HG03060 (cell line): ENCODE measurements at regions not wholly inside any gene's neighbourhood (a gene's known extent, or its start where the extent isn't known, plus 50 kb on each side); places are given as distances from the start of the nearest gene placed in this dataset.

Experiments
- ATAC-seq: cut with Tn5 transposase; IDR thresholded peaks from one replicate; pipeline ENCODE4 v1.9.1; 2021; ENCODE audit warnings: low read depth, moderate number of reproducible peaks; ENCODE audit not compliant: unreplicated experiment

- ATAC-seq, result no peak
These were observed 574.0 kb downstream of the EFNB2 start for GRCh38 chr13:105961438-105961837.

DNA sequence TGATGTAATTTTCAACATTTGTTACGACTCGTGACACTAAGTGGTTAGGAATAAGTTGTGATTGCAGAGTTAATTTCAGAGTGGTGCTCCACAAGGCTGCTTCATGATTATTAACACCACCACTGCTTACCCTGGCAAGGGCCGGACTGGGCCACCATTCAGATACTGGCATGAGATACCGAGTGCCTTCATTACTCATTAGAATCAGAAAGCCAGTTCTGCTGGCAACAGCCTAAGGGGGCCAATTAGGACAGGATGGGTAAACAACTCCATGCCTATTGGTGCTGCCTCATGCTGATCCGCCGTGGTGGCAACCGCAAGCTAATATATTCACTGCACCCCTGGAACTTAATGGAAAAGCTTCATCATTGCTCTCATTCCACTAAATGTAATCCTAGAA is 575.1 kb downstream of the EFNB2 start:
- no peak for ATAC-seq

DNA sequence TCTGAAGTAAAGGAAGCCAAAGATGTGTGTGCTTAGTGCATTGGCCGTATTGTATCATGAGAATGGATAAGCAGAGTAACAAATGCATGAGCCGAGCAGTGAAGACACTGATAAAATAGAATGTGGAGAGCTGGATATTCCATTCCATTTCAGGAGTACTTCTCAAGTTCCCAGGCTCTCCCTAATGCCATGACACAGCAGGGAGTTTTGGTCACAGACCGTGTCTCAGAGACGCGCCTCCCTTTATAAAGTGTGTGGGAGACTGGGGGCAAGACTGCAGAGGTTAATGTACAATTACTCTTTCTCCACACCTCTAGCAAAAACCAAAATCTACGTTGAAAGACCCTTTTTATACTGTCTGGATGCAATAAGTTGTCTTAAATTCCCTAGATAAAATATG is 575.6 kb downstream of the EFNB2 start:
- ATAC-seq, result no peak

DNA sequence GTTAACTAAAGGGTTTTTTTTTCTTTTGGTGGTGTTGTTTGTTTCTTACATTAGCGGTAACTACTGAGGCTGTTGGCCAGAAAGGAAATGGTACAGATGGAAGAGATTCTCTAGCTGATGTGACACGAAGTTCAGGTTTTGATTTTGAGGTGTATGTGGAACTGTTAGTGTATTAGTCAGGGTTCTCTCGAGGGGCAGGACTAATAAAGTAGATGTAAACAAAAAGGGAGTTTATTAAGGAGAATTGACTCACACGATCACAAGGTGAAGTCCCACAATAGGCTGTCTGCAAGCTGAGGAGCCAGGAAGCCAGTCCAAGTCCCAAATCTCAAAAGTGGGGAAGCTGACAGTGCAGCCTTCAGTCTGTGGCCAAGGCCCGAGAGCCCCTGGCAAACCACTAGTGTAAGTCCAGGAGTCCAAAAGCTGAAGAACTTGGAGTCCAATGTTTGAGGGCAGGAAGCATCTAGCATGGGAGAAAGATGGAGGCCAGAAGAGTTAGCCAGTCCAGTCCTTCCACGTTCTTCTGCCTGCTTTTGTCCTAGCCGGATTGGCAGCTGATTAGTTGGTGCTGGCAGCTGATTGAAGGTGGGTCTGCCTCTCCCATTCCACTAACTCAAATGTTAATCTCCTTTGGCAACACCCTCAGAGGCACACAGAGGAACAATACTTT is 577.6 kb downstream of the EFNB2 start:
- ATAC-seq, result no peak

DNA sequence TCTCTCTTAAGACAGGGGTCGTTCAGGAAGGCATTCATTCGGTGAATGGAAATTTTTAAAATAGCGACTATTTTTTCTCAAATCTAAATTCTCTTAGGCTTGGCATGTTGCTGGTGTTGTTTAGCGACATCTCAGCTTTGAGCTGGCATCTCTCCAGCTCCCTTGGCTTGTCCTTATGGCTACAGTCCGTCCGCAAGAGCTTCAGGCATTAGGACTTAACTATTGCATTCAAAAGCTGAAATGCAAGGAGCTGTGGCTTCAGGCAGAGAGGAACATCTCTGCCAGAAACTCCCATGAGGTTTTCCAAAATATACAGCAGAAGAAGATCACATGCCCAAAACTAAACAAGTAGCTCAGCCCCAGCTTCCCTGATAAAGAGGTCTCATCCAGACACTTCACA is 578.5 kb downstream of the EFNB2 start:
- no peak for ATAC-seq

DNA sequence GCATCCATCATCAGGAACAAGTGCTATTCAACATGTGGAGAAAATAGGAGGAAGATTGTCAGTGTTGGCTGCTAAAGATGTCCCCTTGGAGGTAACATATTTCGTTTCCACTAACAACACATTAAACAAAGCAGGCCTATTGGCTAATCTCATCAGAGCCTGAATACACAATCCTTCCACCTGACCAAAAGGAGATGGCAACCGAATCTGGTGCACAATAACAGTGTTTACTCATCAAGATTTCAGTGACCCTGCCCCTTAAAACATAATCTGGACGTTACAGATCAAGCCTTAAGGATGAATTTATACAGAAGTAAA is 582.5 kb downstream of the EFNB2 start:
- no peak for ATAC-seq

DNA sequence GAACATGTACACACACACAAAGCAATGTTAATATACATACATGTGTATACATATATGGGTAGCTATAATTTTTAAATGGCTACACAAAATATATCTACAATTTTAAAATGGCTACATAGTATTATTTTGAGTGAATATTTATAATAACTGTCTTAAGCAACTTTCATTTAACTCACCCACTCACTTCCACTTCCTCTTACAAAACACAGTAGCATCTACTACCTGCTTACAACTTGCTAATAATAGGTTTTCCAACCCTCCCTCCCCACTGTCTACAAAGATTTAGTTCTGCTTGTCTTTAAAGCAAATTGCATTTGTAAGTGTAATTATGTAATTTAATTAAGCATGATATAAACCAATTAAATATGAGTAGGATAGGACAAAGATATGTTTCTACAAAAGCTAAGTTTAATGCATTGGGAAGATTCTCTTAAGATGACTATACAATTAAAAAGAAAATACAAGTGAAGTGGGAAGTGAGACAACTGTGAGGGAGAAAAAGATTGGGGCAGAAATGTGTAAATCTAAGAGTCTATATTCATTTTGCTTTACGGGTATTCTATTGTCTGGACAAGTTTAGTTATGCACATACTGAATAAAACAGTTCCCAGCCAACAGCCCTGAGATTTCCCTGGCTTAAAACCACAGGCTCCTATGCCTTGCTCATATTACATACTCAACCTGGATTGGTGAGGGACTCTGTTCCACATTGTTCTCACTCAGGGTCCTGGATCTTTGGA is 583.1 kb downstream of the EFNB2 start:
- no peak for ATAC-seq

DNA sequence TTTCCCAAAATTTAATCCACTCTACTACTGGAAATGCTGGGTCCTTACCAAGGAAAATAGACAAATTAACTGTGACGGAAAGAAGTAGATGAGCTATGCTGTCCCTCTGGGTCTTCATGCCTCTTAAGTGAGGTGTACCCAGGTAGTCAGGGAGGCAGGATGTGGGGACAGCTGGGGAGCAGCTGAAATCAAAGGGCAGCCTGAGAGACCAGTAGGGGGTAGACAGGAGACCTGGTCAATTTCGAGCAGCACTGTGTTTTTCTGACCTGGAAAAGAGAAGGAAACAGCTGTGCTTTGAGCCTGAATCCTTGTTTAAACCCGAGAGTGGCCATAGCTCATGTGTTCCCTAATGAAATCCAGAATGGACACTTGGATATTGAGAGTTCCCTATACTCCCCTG is 587.3 kb downstream of the EFNB2 start:
- ATAC-seq, result no peak

GRCh38 chr13:105940882-105941281 is 594.6 kb downstream of the EFNB2 start:
- ATAC-seq, result no peak

- no peak for ATAC-seq
These were observed 598.0 kb downstream of the EFNB2 start for GRCh38 chr13:105937451-105937850.

- no peak for ATAC-seq
These were observed 598.6 kb downstream of the EFNB2 start for GRCh38 chr13:105936816-105937215.

- no peak for ATAC-seq
These were observed 606.0 kb downstream of the EFNB2 start for GRCh38 chr13:105929505-105929904.

DNA sequence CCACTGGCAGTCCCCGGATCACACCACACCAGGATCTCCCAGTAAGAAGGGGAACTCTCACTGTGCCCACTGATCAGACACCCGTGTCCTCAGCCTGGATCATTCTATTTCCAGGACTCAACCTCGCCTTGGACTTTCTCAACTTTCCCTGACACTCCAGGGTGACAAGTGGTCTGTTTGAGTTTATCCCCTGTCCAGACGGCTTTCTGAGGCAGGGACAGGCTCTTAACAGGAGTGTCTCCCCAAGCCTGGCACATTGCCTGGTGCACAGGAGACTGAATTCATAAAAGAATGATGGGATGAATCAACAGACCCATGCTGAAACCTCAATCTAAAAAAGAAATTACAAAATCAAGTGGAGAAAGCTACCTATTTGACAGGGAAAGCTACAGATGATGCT is 606.6 kb downstream of the EFNB2 start:
- ATAC-seq, result no peak

DNA sequence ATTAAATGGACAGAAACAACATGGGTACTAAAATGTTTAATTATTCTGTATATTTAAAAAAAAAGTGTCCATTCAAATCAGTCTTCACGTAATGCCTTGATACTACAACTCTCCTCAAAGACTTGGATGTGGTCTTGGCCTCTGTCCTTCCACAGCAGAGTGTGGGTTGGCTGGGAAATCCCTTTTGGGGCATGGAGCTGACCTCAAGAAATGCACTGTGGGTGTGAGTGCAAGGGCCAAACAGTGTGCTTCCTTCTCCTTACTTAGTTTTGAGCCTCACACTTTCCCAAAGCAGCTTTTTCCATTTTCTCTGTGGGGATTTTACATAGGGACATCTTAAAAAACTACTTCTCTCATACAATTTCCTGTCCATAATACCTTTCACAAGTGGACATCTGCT is 607.4 kb downstream of the EFNB2 start:
- ATAC-seq, result no peak

- ATAC-seq, result no peak
These were observed 610.0 kb downstream of the EFNB2 start for GRCh38 chr13:105925496-105925895.

- ATAC-seq, result no peak
These were observed 613.8 kb downstream of the EFNB2 start for GRCh38 chr13:105921711-105922110.

DNA sequence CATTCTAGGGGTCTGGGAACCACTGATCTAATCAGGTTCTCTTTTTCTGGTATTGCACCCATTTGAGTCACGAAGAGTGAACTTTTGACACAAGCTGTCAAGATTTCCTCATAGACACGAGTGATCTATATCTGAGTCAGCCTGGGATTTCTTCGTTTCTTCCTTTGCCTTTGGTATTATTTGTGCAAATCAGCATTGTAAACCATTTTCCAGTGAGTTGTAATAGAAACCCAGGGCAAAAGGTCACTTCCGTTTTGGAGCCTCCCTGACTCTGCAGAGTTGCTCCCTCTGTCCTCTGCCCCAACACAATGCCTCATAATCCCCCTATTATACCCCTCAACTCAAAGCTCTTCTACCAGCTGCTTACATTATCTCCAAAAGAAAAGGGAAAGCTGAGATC is 615.1 kb downstream of the EFNB2 start:
- ATAC-seq, result no peak

- no peak for ATAC-seq
These were observed 616.4 kb downstream of the EFNB2 start for GRCh38 chr13:105918842-105919741.

DNA sequence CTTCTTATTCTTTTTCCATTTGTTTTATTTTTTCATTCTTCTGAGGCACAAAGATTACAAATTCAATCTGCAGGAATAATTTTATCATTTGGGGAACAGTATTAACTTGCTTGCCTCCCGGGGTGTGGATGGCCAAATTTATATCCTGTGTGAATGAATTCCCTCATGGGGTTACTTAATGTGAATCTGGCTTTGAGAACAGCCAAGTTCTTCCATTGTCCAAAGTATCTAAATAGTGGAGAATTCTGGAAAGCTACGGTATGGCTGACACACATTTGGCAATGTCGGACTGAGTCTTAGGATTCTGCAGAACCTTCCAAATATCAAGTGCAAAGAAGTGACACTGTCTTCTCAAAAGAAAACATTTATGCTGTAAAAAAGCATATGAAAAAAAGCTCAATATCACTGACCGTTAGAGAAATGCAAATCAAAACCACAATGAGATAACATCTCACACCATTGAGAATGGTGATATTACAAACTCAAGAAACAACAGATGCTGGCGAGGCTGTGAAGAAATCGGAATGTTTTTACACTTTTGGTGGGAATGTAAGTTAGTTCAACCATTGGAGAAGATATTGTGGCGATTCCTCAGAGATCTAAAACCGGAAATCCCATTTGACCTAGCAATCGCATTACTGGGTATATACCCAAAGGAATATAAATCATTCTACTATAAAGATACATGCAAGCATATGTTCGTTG is 620.2 kb downstream of the EFNB2 start:
- no peak for ATAC-seq

- ATAC-seq, result no peak
These were observed 621.0 kb downstream of the EFNB2 start for GRCh38 chr13:105914291-105915036.
